Right lobe of liver (tissue), 6 donors: ENCODE measurements at regions not wholly inside any gene's neighbourhood (a gene's known extent, or its start where the extent isn't known, plus 50 kb on each side); places are given as distances from the start of the nearest gene placed in this dataset.
"Not testable (repeated sequence)": the region's sequence is repeated elsewhere in the genome, so short reads cannot be mapped to it uniquely, and the experiment has no call there.

Experiments
- ATAC-seq, 4 donors: fragments of 200-7000 bp; cut with Tn5 transposase; one replicate each; pipeline ENCODE4 v1.9.1; 2020; ENCODE audit warnings: mild to moderate bottlenecking in 4 of 4, moderate library complexity in 4 of 4
- DNase-seq, 3 donors: peaks; one replicate each; pipeline ENCODE4 v3.0.0-alpha.2; 2020
- H3K27ac ChIP-seq, 3 donors: fragments of 200-600 bp; one replicate each; pipeline ENCODE4 v1.8.0; 2022
- H3K27me3 ChIP-seq, 2 donors: fragments of 200-600 bp; one replicate each; pipeline ENCODE4 v1.8.0; 2022
- H3K36me3 ChIP-seq, 4 donors: fragments of 200-600 bp; sonication (generic) in 1 of 4; one replicate each; pipeline versions ENCODE4 v1.5.1 to v1.8.0; 2017 to 2022; ENCODE audit warnings: control low read depth in 1 of 4
- H3K4me1 ChIP-seq, 4 donors: fragments of 200-600 bp; sonication (generic) in 1 of 4; one replicate each; pipeline versions ENCODE4 v1.5.1 to v1.8.0; 2017 to 2022; ENCODE audit warnings: control low read depth in 1 of 4
- H3K4me3 ChIP-seq, 3 donors: fragments of 200-600 bp; one replicate each; pipeline ENCODE4 v1.8.0; 2022
- H3K9me3 ChIP-seq, 4 donors: fragments of 200-600 bp; sonication (generic) in 1 of 4; one replicate each; pipeline versions ENCODE4 v1.5.1 to v1.8.0; 2017 to 2022; ENCODE audit warnings: control low read depth in 1 of 4
- CTCF ChIP-seq, 4 donors: fragments of 200-600 bp in 3 of 4; fragments of 450-650 bp in 1 of 4; IDR thresholded peaks; one replicate each; pipeline versions ENCODE4 v1.5.1 to v1.8.0; 2016 to 2022; ENCODE audit warnings: antibody characterized with exemption in 4 of 4, mild to moderate bottlenecking in 2 of 4
- POLR2A ChIP-seq: fragments of 450-650 bp; IDR thresholded peaks from one replicate; pipeline ENCODE4 v1.6.1; 2017; ENCODE audit warnings: antibody characterized with exemption, mild to moderate bottlenecking
- WGBS: methylation state at CpG from one replicate; pipeline ENCODE4 v1.1.6; 2018; ENCODE audit warnings: low coverage, low lambda C conversion rate; ENCODE audit not compliant: insufficient coverage; ENCODE audit errors: missing lambda C conversion rate; 5-methylcytosine and 5-hydroxymethylcytosine counted together
- intact Hi-C, 2 donors: fragments of 100-400 bp; cut with DNase I; formaldehyde crosslinking; loops; one replicate each; pipeline versions ENCODE4 v1.11.2 to v1.14.1; 2022
- donor health status: DM: no; HTN: yes; CAD: no.
- donor health status: DM: no; HTN: no; CAD: no.
- donor health status: DM: no; HTN: no; CAD: no.
- donor health status: DM: no; HTN: yes; CAD: no.
- donor health status: DM: no; HTN: yes; CAD: no.

GRCh38 chr7:13117592-13117991 lies 430.2 kb downstream of the ARL4A start:
- no peak for TF ChIP-seq POLR2A
- TF ChIP-seq CTCF (IDR thresholded peaks at IDR 0.05) = no peak
- Histone ChIP-seq H3K9me3 (no peaks in the 10 kb centered on the region), H3K27ac (no peak overlapping the region), H3K4me3 (no peak overlapping the region), H3K36me3 (no peaks in the 10 kb centered on the region), H3K27me3 (no peaks in the 10 kb centered on the region), H3K4me1 (no peaks in the 10 kb centered on the region)
- ATAC-seq = no peak
- intact Hi-C loops = loop anchor here in 1 of 2 donors (10.0 kb wide), 1 partner anchor 433 kb away; the partner anchor contains the start of gene ARL4A
- no peak for DNase-seq

- H3K36me3 ChIP-seq, H3K27ac ChIP-seq, H3K4me1 ChIP-seq, H3K4me3 ChIP-seq, H3K9me3 ChIP-seq, DNase-seq, H3K27me3 ChIP-seq, intact Hi-C loops, ATAC-seq: not testable (repeated sequence)
- WGBS = 93% methylated on average over 2 of the region's 2 CpGs
These were observed 437.2 kb downstream of the ARL4A start for GRCh38 chr7:13124629-13125028.

- Histone ChIP-seq H3K9me3 (no peaks in the 10 kb centered on the region), H3K36me3 (no peaks in the 10 kb centered on the region), H3K4me3 (no peak overlapping the region), H3K27me3 (no peaks in the 10 kb centered on the region), H3K27ac (no peak overlapping the region), H3K4me1 (no peaks in the 10 kb centered on the region)
- no peak for TF ChIP-seq POLR2A
- no peak for TF ChIP-seq CTCF (IDR thresholded peaks at IDR 0.05)
- WGBS = 0% methylated on average over 1 of the region's 5 CpGs
- no peak for ATAC-seq
- intact Hi-C loops = no loop called here
- no peak for DNase-seq
These were observed 438.9 kb downstream of the ARL4A start for GRCh38 chr7:13126347-13126746.

- intact Hi-C loops = no loop called here
- no peak for TF ChIP-seq CTCF (IDR thresholded peaks at IDR 0.05)
- TF ChIP-seq POLR2A = no peak
- H3K27me3 ChIP-seq = no peaks in the 10 kb centered on the region
- no peak overlapping the region for H3K4me3 ChIP-seq
- DNase-seq (no peak), ATAC-seq (no peak)
- 51% methylated on average over 4 of the region's 4 CpGs for WGBS
- no peaks in the 10 kb centered on the region for H3K36me3 ChIP-seq
- H3K9me3 ChIP-seq = no peaks in the 10 kb centered on the region
- H3K27ac ChIP-seq = no peak overlapping the region
- H3K4me1 ChIP-seq = no peaks in the 10 kb centered on the region
These were observed 442.9 kb downstream of the ARL4A start for GRCh38 chr7:13130321-13130720.

- DNase-seq, ATAC-seq, H3K9me3 ChIP-seq, H3K27ac ChIP-seq, H3K4me1 ChIP-seq, H3K36me3 ChIP-seq, H3K27me3 ChIP-seq, intact Hi-C loops, H3K4me3 ChIP-seq: not testable (repeated sequence)
- 100% methylated on average over 2 of the region's 3 CpGs for WGBS
These were observed 443.5 kb downstream of the ARL4A start for GRCh38 chr7:13130906-13131305.

GRCh38 chr7:13132314-13132713 lies 444.9 kb downstream of the ARL4A start:
- intact Hi-C loops = no loop called here
- Histone ChIP-seq H3K9me3 (no peaks in the 10 kb centered on the region), H3K36me3 (no peaks in the 10 kb centered on the region), H3K4me1 (no peaks in the 10 kb centered on the region), H3K27me3 (no peaks in the 10 kb centered on the region), H3K27ac (no peak overlapping the region), H3K4me3 (no peak overlapping the region)
- TF ChIP-seq CTCF (IDR thresholded peaks at IDR 0.05) = no peak
- TF ChIP-seq POLR2A = no peak
- DNase-seq = no peak
- no peak for ATAC-seq

- H3K27me3 ChIP-seq, H3K9me3 ChIP-seq, intact Hi-C loops, DNase-seq, H3K4me3 ChIP-seq, H3K27ac ChIP-seq, H3K4me1 ChIP-seq, H3K36me3 ChIP-seq, ATAC-seq: not testable (repeated sequence)
- 77% methylated on average over 6 of the region's 6 CpGs for WGBS
These were observed 448.9 kb downstream of the ARL4A start for GRCh38 chr7:13136345-13136744.
